Liver (tissue), 8 donors: ENCODE measurements at regions not wholly inside any gene's neighbourhood (a gene's known extent, or its start where the extent isn't known, plus 50 kb on each side); places are given as distances from the start of the nearest gene placed in this dataset.
A peak's percentile ranks its signal among the peaks of the same experiment; 100 is the strongest.

Source experiments
- DNase-seq: peaks from one replicate; pipeline ENCODE4 v3.0.0-alpha.2; 2017; ENCODE audit warnings: low spot score
- H3K27ac ChIP-seq, 2 donors: one replicate each; pipeline ENCODE4 v1.7.0; 2013; ENCODE audit warnings: inconsistent platforms in 2 of 2, low read length in 2 of 2, control low read depth in 1 of 2, low read depth in 1 of 2, mild to moderate bottlenecking in 1 of 2
- H3K27me3 ChIP-seq, 4 donors: one replicate each; pipeline versions ENCODE4 v1.6.1 to v1.7.0; 2013; ENCODE audit warnings: low read length in 3 of 4, inconsistent platforms in 1 of 4, mild to moderate bottlenecking in 1 of 4, moderate library complexity in 1 of 4; ENCODE audit not compliant: control insufficient read depth in 4 of 4, insufficient read depth in 4 of 4
- H3K36me3 ChIP-seq, 4 donors: one replicate each; pipeline versions ENCODE4 v1.6.1 to v1.7.0; 2013; ENCODE audit warnings: low read length in 3 of 4, mild to moderate bottlenecking in 3 of 4, low read depth in 1 of 4, moderate library complexity in 1 of 4; ENCODE audit not compliant: control insufficient read depth in 4 of 4, insufficient read depth in 3 of 4
- H3K4me1 ChIP-seq, 4 donors: one replicate each; pipeline versions ENCODE4 v1.6.1 to v1.7.0; 2013; ENCODE audit warnings: low read length in 3 of 4, mild to moderate bottlenecking in 3 of 4, moderate library complexity in 1 of 4; ENCODE audit not compliant: control insufficient read depth in 4 of 4, insufficient read depth in 4 of 4
- H3K4me3 ChIP-seq, 3 donors: one replicate each; pipeline versions ENCODE4 v1.6.1 to v1.7.0; 2013; ENCODE audit warnings: low read length in 3 of 3, control low read depth in 1 of 3, low read depth in 1 of 3, mild to moderate bottlenecking in 1 of 3
- H3K9ac ChIP-seq, 2 donors: one replicate each; pipeline ENCODE4 v1.7.0; 2013; ENCODE audit warnings: low read length in 2 of 2, mild to moderate bottlenecking in 2 of 2, moderate library complexity in 2 of 2, control low read depth in 1 of 2, low read depth in 1 of 2
- H3K9me3 ChIP-seq, 4 donors: one replicate each; pipeline versions ENCODE4 v1.6.1 to v1.7.0; 2013; ENCODE audit warnings: low read length in 3 of 4; ENCODE audit not compliant: control insufficient read depth in 4 of 4
- ATF3 ChIP-seq: IDR thresholded peaks from 2 replicates; pipeline ENCODE4 v1.6.1; 2016; ENCODE audit warnings: antibody characterized with exemption
- CTCF ChIP-seq: fragments of 150-350 bp; IDR thresholded peaks from 2 replicates; pipeline ENCODE4 v1.5.1; 2017; ENCODE audit warnings: improper control_type of control experiment, low read depth, low read length; ENCODE audit not compliant: missing input control
- EGR1 ChIP-seq, 2 donors: IDR thresholded peaks; 2 replicates each; pipeline ENCODE4 v1.6.1; 2016 to 2018; ENCODE audit warnings: antibody characterized with exemption in 2 of 2, low read depth in 2 of 2
- FOXA1 ChIP-seq: IDR thresholded peaks from 2 replicates; pipeline ENCODE4 v1.6.1; 2016; ENCODE audit warnings: antibody characterized with exemption
- GABPA ChIP-seq, 2 donors: IDR thresholded peaks in 1 of 2; conservative IDR thresholded peaks in 1 of 2; 2 replicates each; pipeline ENCODE4 v1.6.1; 2016; ENCODE audit warnings: antibody characterized with exemption in 2 of 2, mild to moderate bottlenecking in 1 of 2, moderate library complexity in 1 of 2
- HNF4A ChIP-seq, 2 donors: conservative IDR thresholded peaks; 2 replicates each; pipeline ENCODE4 v1.6.1; 2016; ENCODE audit warnings: antibody characterized with exemption in 2 of 2, mild to moderate bottlenecking in 2 of 2
- JUND ChIP-seq, 2 donors: IDR thresholded peaks; 2 replicates each; pipeline ENCODE4 v1.6.1; 2016; ENCODE audit warnings: antibody characterized with exemption in 2 of 2
- MAX ChIP-seq: IDR thresholded peaks from 2 replicates; pipeline ENCODE4 v1.6.1; 2016; ENCODE audit warnings: antibody characterized with exemption
- NR2F2 ChIP-seq: IDR thresholded peaks from 2 replicates; pipeline ENCODE4 v1.6.1; 2016; ENCODE audit warnings: antibody characterized with exemption
- RAD21 ChIP-seq, 2 donors: IDR thresholded peaks; 2 replicates each; pipeline ENCODE4 v1.6.1; 2016; ENCODE audit warnings: antibody characterized with exemption in 2 of 2, mild to moderate bottlenecking in 2 of 2
- REST ChIP-seq: IDR thresholded peaks from 2 replicates; pipeline ENCODE4 v1.6.1; 2016; ENCODE audit warnings: antibody characterized with exemption, mild to moderate bottlenecking
- SP1 ChIP-seq: IDR thresholded peaks from 2 replicates; pipeline ENCODE4 v1.6.1; 2018; ENCODE audit warnings: antibody characterized with exemption, mild to moderate bottlenecking
- YY1 ChIP-seq: IDR thresholded peaks from 2 replicates; pipeline ENCODE4 v1.6.1; 2016; ENCODE audit warnings: antibody characterized with exemption, mild to moderate bottlenecking
- WGBS: extraction: QIAGEN DNeasy Blood & Tissue Kit; methylation state at CpG from one replicate; pipeline ENCODE4 v1.1.7; 2013; 5-methylcytosine and 5-hydroxymethylcytosine counted together
- donor health status: healthy.
- donor health status: healthy.
- donor health status: healthy.
- donor health status: healthy.
- donor health status: healthy.

GRCh38 chrX:25067271-25068172, 51.8 kb upstream of the ARX start:
- H3K4me3 ChIP-seq = peak overlapping the region in 1 of 3 donors; percentile 14
- no peaks in the 10 kb centered on the region for H3K36me3 ChIP-seq
- DNase-seq = no peak
- H3K9me3 ChIP-seq = peaks cover 0 to 6% (median 0%) of the 10 kb centered on the region in 4 donors
- 33% methylated on average over 4 of the region's 4 CpGs for WGBS
- peak overlapping the region in 1 of 2 donors; percentile 47 for H3K9ac ChIP-seq
- H3K27me3 ChIP-seq = no peaks in the 10 kb centered on the region
- TF ChIP-seq CTCF (peak; percentile 17), SP1 (no peak)
- peaks cover 0 to 7% (median 0%) of the 10 kb centered on the region in 4 donors for H3K4me1 ChIP-seq
- H3K27ac ChIP-seq = peak overlapping the region in 1 of 2 donors; percentile 25

- H3K4me3 ChIP-seq = no peak overlapping the region
- H3K4me1 ChIP-seq = peaks cover 0 to 7% (median 0%) of the 10 kb centered on the region in 4 donors
- H3K36me3 ChIP-seq = no peaks in the 10 kb centered on the region
- no peaks in the 10 kb centered on the region for H3K27me3 ChIP-seq
- DNase-seq = no peak
- H3K27ac ChIP-seq = no peak overlapping the region
- WGBS = 96% methylated on average over 3 of the region's 3 CpGs
- TF ChIP-seq ATF3 (no peak), NR2F2 (no peak), CTCF (no peak), EGR1 (IDR thresholded peaks at IDR 0.05; ENCODE audit: low read depth in 2 of 2) (no peak), JUND (IDR thresholded peaks at IDR 0.05) (no peak), REST (no peak), RAD21 (IDR thresholded peaks at IDR 0.05) (no peak), HNF4A (conservative IDR thresholded peaks at IDR 0.05) (no peak), YY1 (no peak), GABPA (IDR thresholded peaks at IDR 0.05 in 1 of 2, conservative IDR thresholded peaks at IDR 0.05 in 1 of 2) (no peak), MAX (no peak), FOXA1 (no peak), SP1 (no peak)
- H3K9me3 ChIP-seq = peaks cover 0 to 6% (median 0%) of the 10 kb centered on the region in 4 donors
- no peak overlapping the region for H3K9ac ChIP-seq
These were observed 50.4 kb upstream of the ARX start for GRCh38 chrX:25066131-25066530.
